ENCODE measurements at regions not wholly inside any gene's neighbourhood (a gene's known extent, or its start where the extent isn't known, plus 50 kb on each side); places are given as distances from the start of the nearest gene placed in this dataset.

- H2BK15ac ChIP-seq (ENCODE audit: low read depth, low read length) = no peak overlapping the region
- H3K4ac ChIP-seq (ENCODE audit: low read depth, low read length) = no peak overlapping the region
- H3K4me1 ChIP-seq (ENCODE audit: control insufficient read depth, insufficient read depth, low read length) = no peaks in the 10 kb centered on the region
- no peak overlapping the region for H2AK5ac ChIP-seq (ENCODE audit: low read depth, low read length)
- dilution Hi-C loops (cut with HindIII; ENCODE audit: low sequenced_read_pairs, unreplicated experiment) = no loop called here
- no peak overlapping the region for H3K4me2 ChIP-seq (ENCODE audit: low read depth, low read length)
- intact Hi-C loops (cut with micrococcal nuclease) = no loop called here
- H3K27ac ChIP-seq (ENCODE audit: insufficient read depth, low read length) = no peak overlapping the region
- ChIA-PET CTCF (no interaction called here), POLR2A (ENCODE audit: unreplicated experiment) (no interaction called here)
- H3K23ac ChIP-seq (ENCODE audit: low read depth, low read length) = no peak overlapping the region
- H3K27me3 ChIP-seq (ENCODE audit: control insufficient read depth, insufficient read depth, low read length) = no peaks in the 10 kb centered on the region
- H3K9me3 ChIP-seq (ENCODE audit: control insufficient read depth, insufficient read depth, low read length) = peaks cover 2% of the 10 kb centered on the region; the same call in 1 of the 2 replicates
- H2AFZ ChIP-seq (replicated peaks; ENCODE audit: low read length, poor library complexity) = no peak overlapping the region
- no peak overlapping the region for H3K4me3 ChIP-seq (ENCODE audit: insufficient read depth, low read depth, low read length)
- H4K20me1 ChIP-seq (ENCODE audit: insufficient read depth, low read length) = no peaks in the 10 kb centered on the region
- no peaks in the 10 kb centered on the region for H3K79me1 ChIP-seq (ENCODE audit: low read depth in 1 of 2, low read length in 2 of 2)
- H3K56ac ChIP-seq (ENCODE audit: extremely low read depth, insufficient read depth, low read length) = no peak overlapping the region
- no peak overlapping the region for H3K14ac ChIP-seq (replicated peaks; ENCODE audit: low read depth, low read length)
- no peak overlapping the region for H3K18ac ChIP-seq (ENCODE audit: low read depth, low read length)
- H2AK9ac ChIP-seq (replicated peaks; ENCODE audit: low read depth, low read length, poor library complexity) = no peak overlapping the region
- no TSS peak for BruUV-seq (replicated peaks)
- H3K9ac ChIP-seq (ENCODE audit: low read depth, low read length) = no peak overlapping the region
- no peaks in the 10 kb centered on the region for H3K9me1 ChIP-seq (ENCODE audit: insufficient read depth, low read length)
- no peak overlapping the region for H2BK120ac ChIP-seq (ENCODE audit: low read depth, low read length)
- no peak overlapping the region for H4K91ac ChIP-seq (ENCODE audit: insufficient read depth, low read depth, low read length)
- H4K8ac ChIP-seq (ENCODE audit: low read depth in 2 of 2, low read length in 2 of 2) = no peak overlapping the region
- in situ Hi-C loops (cut with MboI; ENCODE audit: low sequenced_read_pairs) = no loop called here
- H2BK20ac ChIP-seq (ENCODE audit: low read depth, low read length) = no peak overlapping the region
- H2BK5ac ChIP-seq (ENCODE audit: low read depth, low read length, poor library complexity, severe bottlenecking) = no peak overlapping the region
- no peaks in the 10 kb centered on the region for H3K36me3 ChIP-seq (ENCODE audit: control insufficient read depth, insufficient read depth, low read length)
- no peak for TF ChIP-seq MAFK (IDR thresholded peaks at IDR 0.05; ENCODE audit: low read depth, low read length)
- no CpG with 5 or more reads among the region's 1 CpG for whole genome bisulfite sequencing, 2 experiments (ENCODE audit: extremely low coverage in 2 of 2, insufficient read length in 1 of 2)
- ATAC-seq (ENCODE audit: low read depth) = no peak
- H4K5ac ChIP-seq (ENCODE audit: low read depth, low read length) = no peak overlapping the region
- DNase-seq = no peak
These were observed 266.5 kb downstream of the MSX2 start for GRCh38 chr5:174990909-174991308.
